ENCODE measurements at regions not wholly inside any gene's neighbourhood (a gene's known extent, or its start where the extent isn't known, plus 50 kb on each side); places are given as distances from the start of the nearest gene placed in this dataset.
"Not testable (repeated sequence)": the region's sequence is repeated elsewhere in the genome, so short reads cannot be mapped to it uniquely, and the experiment has no call there.

DNA sequence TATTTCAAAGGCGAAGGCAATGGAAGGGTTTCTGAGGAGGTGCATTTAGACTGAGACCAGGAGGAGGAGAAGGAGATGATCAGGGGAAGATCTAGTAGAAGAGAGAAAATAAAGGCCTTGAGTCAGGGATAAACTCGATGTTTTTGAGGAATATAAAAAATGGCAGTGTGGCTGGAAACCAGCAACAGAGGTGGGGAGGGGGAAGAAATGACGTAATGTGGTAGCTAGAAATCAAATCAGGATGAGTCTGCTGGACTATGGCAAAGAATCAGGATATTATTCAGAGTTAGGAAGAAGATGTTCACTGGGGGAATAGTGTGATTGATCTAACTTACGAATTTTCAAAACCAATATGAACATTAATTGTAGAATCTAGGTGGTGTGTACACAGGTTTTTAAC is 1673.9 kb upstream of the WWC1 start:
- Histone ChIP-seq H3K27me3 (no peaks in the 10 kb centered on the region), H3K9me3 (no peaks in the 10 kb centered on the region), H3K4me3 (no peak overlapping the region), H3K27ac (no peak overlapping the region), H3K4me1 (no peaks in the 10 kb centered on the region), H3K36me3 (no peaks in the 10 kb centered on the region)
- TF ChIP-seq, protein P1, sequence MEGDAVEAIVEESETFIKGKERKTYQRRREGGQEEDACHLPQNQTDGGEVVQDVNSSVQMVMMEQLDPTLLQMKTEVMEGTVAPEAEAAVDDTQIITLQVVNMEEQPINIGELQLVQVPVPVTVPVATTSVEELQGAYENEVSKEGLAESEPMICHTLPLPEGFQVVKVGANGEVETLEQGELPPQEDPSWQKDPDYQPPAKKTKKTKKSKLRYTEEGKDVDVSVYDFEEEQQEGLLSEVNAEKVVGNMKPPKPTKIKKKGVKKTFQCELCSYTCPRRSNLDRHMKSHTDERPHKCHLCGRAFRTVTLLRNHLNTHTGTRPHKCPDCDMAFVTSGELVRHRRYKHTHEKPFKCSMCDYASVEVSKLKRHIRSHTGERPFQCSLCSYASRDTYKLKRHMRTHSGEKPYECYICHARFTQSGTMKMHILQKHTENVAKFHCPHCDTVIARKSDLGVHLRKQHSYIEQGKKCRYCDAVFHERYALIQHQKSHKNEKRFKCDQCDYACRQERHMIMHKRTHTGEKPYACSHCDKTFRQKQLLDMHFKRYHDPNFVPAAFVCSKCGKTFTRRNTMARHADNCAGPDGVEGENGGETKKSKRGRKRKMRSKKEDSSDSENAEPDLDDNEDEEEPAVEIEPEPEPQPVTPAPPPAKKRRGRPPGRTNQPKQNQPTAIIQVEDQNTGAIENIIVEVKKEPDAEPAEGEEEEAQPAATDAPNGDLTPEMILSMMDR (IDR thresholded peaks at IDR 0.05): no peak
- no peak for DNase-seq (ENCODE audit: low spot score)

DNA sequence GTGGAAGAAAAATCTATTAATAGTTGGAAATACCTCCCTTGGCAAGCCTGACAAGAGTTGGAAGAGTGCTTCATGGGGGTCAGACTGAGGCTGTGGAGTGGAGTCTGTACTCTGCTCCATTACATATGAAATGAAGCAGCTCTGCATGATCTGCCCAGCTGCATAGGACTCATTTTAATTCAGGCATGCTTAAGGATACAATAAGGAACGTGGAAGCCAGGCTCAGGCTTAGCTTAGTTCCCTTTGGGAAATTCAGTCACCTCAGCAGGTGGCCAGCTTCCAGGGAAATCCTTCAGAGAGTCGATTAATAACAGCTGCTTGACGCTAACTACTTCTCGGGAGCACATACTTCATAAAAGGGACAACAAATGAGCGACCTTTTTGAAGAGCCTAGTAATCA is 1672.9 kb upstream of the WWC1 start:
- TF ChIP-seq, protein P1 (IDR thresholded peaks at IDR 0.05): no peak
- H3K9me3 ChIP-seq: no peaks in the 10 kb centered on the region

DNA sequence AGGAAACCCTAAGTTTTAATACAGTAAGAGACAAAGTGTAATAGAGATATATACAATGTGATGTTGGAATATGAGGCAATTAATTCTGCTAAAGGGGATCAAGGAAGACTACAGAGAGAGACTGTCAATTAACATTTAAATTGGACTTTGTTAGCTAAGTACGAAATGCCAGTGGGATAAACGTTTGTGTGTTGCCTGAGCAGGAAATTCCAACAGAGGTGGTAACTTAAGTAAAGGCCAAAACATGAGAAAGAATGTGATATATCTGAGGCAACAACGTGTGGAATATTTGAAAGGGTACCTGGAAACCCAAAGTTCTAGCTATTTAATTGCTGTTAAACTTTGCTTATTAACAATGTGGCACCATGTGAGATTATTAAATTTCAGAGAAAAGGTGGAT is 1666.9 kb upstream of the WWC1 start:
- Histone ChIP-seq H3K27me3 (no peaks in the 10 kb centered on the region), H3K36me3 (no peaks in the 10 kb centered on the region), H3K4me1 (no peaks in the 10 kb centered on the region), H3K9me3 (no peaks in the 10 kb centered on the region), H3K27ac (no peak overlapping the region), H3K4me3 (no peak overlapping the region)
- TF ChIP-seq, protein P1 (IDR thresholded peaks at IDR 0.05): no peak
- no peak for DNase-seq (ENCODE audit: low spot score)

More for the DNA sequence above, 1672.9 kb upstream of the WWC1 start:
- Histone ChIP-seq H3K4me3 (no peak overlapping the region), H3K27me3 (no peaks in the 10 kb centered on the region), H3K36me3 (no peaks in the 10 kb centered on the region), H3K27ac (no peak overlapping the region), H3K4me1 (no peaks in the 10 kb centered on the region)
- DNase-seq (ENCODE audit: low spot score): no peak

DNA sequence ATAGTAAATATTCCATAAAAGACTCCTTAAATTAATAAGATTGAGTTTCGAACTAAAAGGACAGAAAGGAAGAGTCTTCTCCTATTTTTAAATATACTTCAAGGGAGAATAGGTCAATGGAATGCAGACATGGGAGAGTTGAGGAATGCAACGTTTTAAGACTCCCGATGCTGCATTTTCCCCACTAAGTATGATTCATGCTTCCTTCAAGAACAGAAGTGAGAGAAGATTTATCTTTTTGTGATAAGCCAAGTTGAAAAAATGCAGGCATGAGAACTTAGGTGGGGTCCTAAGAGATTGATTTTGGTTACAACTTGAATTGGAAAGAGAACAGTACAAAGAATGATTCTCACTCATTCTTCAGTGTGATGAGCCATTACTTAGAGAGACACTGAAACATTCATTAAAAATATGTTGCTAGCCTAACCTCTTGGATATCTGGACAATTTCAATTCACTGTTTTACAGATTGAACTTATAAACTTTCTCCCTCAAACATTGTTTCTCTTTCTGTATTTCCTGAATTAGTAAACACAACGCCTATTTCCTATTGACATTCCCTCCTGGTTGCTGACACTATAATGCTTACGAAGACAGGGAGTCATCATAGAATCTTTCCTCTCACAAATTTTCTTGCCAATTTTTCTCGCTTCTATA is 1666.1 kb upstream of the WWC1 start:
- Histone ChIP-seq H3K9me3 (no peaks in the 10 kb centered on the region), H3K27ac (no peak overlapping the region), H3K4me1 (no peaks in the 10 kb centered on the region), H3K27me3 (no peaks in the 10 kb centered on the region), H3K36me3 (no peaks in the 10 kb centered on the region), H3K4me3 (no peak overlapping the region)
- TF ChIP-seq, protein P1 (IDR thresholded peaks at IDR 0.05): no peak
- DNase-seq (ENCODE audit: low spot score): no peak

DNA sequence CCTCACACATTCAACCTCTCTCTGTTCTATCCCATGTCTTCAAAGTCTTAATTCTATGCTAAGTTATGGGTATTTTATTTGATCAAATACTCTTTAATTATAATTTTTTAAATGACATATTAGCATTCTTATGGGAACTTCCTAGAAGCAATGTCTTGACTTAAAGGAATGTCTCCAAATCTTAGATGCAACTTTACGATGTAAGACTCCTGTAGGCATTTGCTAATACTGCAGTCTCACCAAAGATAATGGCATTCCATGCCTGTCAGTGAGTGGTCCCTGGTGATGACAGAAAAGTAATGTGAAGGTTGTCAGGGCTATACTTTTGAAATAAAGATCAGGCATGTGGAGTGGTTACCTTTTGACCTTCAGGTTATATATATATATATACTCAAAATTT is 1654.2 kb upstream of the WWC1 start:
- Histone ChIP-seq H3K9me3 (no peaks in the 10 kb centered on the region), H3K27me3 (no peaks in the 10 kb centered on the region), H3K4me1 (no peaks in the 10 kb centered on the region), H3K36me3 (no peaks in the 10 kb centered on the region), H3K4me3 (no peak overlapping the region), H3K27ac (no peak overlapping the region)
- TF ChIP-seq, protein P1 (IDR thresholded peaks at IDR 0.05): no peak
- DNase-seq (ENCODE audit: low spot score): no peak

DNA sequence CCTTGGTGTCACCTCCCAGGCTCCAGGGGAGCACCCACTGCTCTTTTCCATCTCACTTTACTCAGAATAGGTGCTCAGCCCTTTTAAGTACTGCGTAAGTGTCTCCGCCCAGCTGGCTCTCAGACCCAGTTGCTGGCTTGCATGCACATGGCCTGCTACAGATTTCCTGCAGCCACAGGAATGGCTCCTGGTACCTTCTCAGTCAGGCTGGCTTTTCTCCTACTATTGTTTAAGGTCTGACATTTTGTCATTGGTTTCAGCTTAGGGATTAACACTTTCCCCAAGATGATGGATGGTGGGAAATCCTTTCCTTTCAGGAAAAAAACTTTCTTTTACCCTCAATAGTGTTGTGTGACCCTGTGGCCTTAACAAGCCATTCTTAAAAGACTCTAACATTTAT is 1652.3 kb upstream of the WWC1 start:
- DNase-seq (ENCODE audit: low spot score): no peak
- Histone ChIP-seq H3K36me3 (no peaks in the 10 kb centered on the region), H3K4me3 (no peak overlapping the region), H3K9me3 (no peaks in the 10 kb centered on the region), H3K4me1 (no peaks in the 10 kb centered on the region), H3K27ac (no peak overlapping the region), H3K27me3 (no peaks in the 10 kb centered on the region)
- TF ChIP-seq, protein P1 (IDR thresholded peaks at IDR 0.05): no peak

DNA sequence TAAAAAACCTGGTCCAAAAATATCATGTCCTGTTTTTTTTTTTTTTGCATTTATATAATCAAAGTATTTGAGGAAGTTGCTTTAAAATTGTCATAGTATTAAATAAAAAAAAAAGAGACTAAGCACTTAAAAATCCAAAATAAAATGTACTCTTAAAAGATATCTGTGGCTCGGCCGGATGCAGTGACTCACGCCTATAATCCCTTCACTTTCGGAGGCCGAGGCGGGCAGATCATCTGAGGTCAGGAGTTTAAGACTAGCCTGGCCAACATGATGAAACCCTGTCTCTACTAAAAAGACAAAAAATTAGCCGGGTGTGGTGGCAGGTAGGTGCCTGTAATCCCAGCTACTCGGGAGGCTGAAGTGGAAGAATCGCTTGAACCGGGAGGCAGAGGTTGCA is 1651.3 kb upstream of the WWC1 start:
- not testable (repeated sequence) for H3K4me1 ChIP-seq; H3K4me3 ChIP-seq; H3K27ac ChIP-seq; H3K9me3 ChIP-seq; H3K27me3 ChIP-seq; DNase-seq (ENCODE audit: low spot score); H3K36me3 ChIP-seq
